Activated T-helper 1 cell treated with anti-CD3 and anti-CD28 coated beads, Interleukin-12 subunit alpha, Interleukin-12 subunit beta, Interleukin-2, Interleukin-4 antibody, amounts not matched to agents 30 ng/mL and 10 ng/mL and 1 ng/mL, durations not matched to agents 14 hours and 24 hours and 36 hours (primary cell): ENCODE measurements at regions not wholly inside any gene's neighbourhood (a gene's known extent, or its start where the extent isn't known, plus 50 kb on each side); places are given as distances from the start of the nearest gene placed in this dataset.

ENCODE experiments used
- DNase-seq: peaks from one replicate; pipeline ENCODE4 v3.0.0; 2021; ENCODE audit warnings: low spot score
- H3K27ac Mint-ChIP-seq: one replicate; pipeline ENCODE4 v1.8.0; 2021; ENCODE audit warnings: mild to moderate bottlenecking, mixed read lengths
- H3K27me3 Mint-ChIP-seq: one replicate; pipeline ENCODE4 v1.8.0; 2022; ENCODE audit warnings: mild to moderate bottlenecking, moderate library complexity, mixed read lengths; ENCODE audit not compliant: insufficient read depth
- H3K36me3 Mint-ChIP-seq: one replicate; pipeline ENCODE4 v1.8.0; 2021; ENCODE audit warnings: low read depth, mixed read lengths
- H3K4me1 Mint-ChIP-seq: one replicate; pipeline ENCODE4 v1.8.0; 2021; ENCODE audit warnings: low read depth, mixed read lengths
- H3K4me3 Mint-ChIP-seq: one replicate; pipeline ENCODE4 v1.8.0; 2021; ENCODE audit warnings: mild to moderate bottlenecking, moderate library complexity, mixed read lengths
- H3K9me3 Mint-ChIP-seq: one replicate; pipeline ENCODE4 v1.8.0; 2021; ENCODE audit warnings: mixed read lengths
- intact Hi-C: fragments of 100-400 bp; cut with micrococcal nuclease; formaldehyde crosslinking; loops from one replicate; pipeline ENCODE4 v1.15.1; 2024

DNA sequence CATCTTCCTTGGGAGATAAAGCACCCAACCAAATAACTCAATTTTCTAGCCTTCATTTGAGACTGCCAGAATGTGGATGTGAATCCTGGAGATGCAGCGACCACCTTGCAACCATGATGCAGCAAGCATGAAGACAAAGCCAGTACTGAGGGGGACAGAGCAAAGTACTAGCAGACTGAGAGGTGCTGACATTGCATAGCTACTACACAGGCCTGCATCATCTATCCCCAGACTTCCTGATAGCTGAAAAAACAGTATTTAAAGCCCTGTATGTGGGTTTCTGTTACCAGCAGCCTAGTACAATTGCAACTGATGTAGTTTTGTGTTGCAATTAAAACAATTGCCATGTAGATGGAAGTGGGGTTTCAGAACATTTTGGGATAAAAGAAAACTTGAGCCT, 146.3 kb upstream of the VEPH1 start:
- no peaks in the 10 kb centered on the region for H3K27me3 Mint-ChIP-seq
- no peak for DNase-seq
- no peak overlapping the region for H3K27ac Mint-ChIP-seq
- H3K9me3 Mint-ChIP-seq, result no peaks in the 10 kb centered on the region
- no peaks in the 10 kb centered on the region for H3K4me1 Mint-ChIP-seq
- H3K4me3 Mint-ChIP-seq, result no peak overlapping the region
- no peaks in the 10 kb centered on the region for H3K36me3 Mint-ChIP-seq
- intact Hi-C loops, result no loop called here

DNA sequence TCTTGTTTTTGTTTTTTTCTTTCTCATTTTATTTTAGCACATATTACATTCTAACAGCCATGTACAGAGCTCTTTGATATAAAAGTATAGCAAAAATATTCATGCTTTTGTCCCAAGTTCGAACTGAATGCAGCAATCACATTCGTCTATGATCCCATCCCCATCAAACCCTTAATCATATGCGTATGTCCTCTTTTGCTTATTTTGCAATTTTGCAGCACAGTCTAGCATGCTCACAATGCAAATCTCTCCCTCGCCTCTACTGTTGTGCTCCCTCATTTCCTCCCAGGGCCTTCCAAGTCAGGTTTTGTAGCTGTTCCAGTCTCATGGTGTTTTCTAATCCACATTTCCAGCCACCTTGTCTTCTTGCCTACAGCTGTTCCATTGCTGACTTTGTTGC, 144.6 kb upstream of the VEPH1 start:
- intact Hi-C loops, result no loop called here
- H3K27me3 Mint-ChIP-seq, result no peaks in the 10 kb centered on the region
- no peak overlapping the region for H3K4me3 Mint-ChIP-seq
- no peak overlapping the region for H3K27ac Mint-ChIP-seq
- H3K9me3 Mint-ChIP-seq, result no peaks in the 10 kb centered on the region
- no peaks in the 10 kb centered on the region for H3K4me1 Mint-ChIP-seq
- DNase-seq, result no peak
- H3K36me3 Mint-ChIP-seq, result no peaks in the 10 kb centered on the region

DNA sequence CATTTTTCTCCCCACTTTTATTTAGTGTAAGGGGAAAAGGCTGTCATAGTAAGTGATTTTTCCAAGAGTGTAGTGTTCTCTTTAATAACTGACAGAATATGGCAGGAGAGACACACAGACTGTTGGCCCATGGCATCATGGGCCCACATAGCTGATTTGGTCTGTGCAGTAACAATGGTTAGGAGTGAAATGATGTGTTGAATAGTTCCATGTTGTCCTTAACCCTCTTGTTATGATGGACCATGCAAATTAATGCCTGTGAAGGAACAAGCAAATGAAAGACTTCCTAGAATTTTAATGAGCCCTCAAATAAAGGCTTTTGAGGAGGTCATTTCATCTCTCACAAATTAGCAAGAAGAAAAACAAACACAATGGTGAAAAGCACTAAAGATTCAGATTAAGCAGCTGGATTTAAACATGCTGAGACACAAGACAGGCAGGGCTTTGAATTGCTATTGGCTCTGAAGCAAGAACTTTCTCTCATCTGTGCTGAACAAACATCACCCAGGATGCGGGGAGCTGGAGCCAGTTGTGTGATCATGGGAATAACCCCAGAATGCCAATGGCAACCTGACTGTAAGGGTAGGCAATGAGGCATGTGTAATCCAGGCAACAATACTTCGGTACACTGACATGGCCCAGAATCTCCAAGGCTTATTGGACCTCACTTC, 136.7 kb upstream of the VEPH1 start:
- intact Hi-C loops, result no loop called here
- Mint-ChIP-seq H3K4me1 (no peaks in the 10 kb centered on the region), H3K4me3 (no peak overlapping the region), H3K36me3 (no peaks in the 10 kb centered on the region), H3K27me3 (peaks cover 2% of the 10 kb centered on the region), H3K27ac (no peak overlapping the region), H3K9me3 (no peaks in the 10 kb centered on the region)
- DNase-seq, result no peak

DNA sequence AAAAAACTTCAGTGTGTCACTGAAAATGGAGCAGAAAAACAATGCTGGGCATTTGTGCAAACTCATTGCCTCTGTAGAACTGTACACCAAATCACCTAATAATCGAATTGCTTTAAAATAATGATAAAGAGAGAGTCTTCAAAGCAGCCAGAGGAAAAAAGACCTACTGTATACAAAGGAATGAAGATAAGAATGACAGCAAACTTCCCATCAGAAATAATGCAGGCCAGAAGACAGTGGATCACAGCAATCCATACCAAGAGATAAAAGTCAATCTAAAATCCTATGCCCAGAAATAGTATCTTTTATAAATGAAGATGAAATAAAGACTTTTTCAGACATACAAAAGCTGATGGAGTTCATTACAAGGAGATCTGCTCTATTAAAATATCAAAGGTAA, 134.7 kb upstream of the VEPH1 start:
- intact Hi-C loops, result no loop called here
- H3K9me3 Mint-ChIP-seq, result no peaks in the 10 kb centered on the region
- no peak overlapping the region for H3K4me3 Mint-ChIP-seq
- no peaks in the 10 kb centered on the region for H3K36me3 Mint-ChIP-seq
- peaks cover 2% of the 10 kb centered on the region for H3K27me3 Mint-ChIP-seq
- no peaks in the 10 kb centered on the region for H3K4me1 Mint-ChIP-seq
- no peak overlapping the region for H3K27ac Mint-ChIP-seq
- no peak for DNase-seq

DNA sequence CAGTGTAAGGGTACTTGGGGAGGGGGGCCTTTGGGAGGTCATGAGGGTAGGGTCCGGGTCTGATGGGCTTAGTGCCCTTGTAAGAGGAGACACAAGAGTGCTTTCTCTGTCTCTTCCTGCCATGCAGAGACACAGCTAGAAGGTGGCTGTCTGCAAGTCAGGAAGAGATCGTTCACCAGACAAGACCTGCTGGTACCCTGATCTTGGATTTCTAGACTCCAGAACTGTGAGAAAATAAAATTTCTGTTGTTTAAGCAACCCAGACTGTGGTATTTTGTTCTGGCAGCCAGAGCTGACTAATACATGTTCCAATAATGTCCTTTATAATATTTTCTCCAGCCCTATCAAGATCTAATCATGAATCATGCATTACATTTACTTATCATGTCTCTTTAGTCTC, 130.0 kb upstream of the VEPH1 start:
- Mint-ChIP-seq H3K4me1 (no peaks in the 10 kb centered on the region), H3K9me3 (no peaks in the 10 kb centered on the region), H3K36me3 (no peaks in the 10 kb centered on the region), H3K4me3 (no peak overlapping the region), H3K27me3 (peaks cover 5% of the 10 kb centered on the region), H3K27ac (no peak overlapping the region)
- DNase-seq, result no peak
- intact Hi-C loops, result no loop called here

DNA sequence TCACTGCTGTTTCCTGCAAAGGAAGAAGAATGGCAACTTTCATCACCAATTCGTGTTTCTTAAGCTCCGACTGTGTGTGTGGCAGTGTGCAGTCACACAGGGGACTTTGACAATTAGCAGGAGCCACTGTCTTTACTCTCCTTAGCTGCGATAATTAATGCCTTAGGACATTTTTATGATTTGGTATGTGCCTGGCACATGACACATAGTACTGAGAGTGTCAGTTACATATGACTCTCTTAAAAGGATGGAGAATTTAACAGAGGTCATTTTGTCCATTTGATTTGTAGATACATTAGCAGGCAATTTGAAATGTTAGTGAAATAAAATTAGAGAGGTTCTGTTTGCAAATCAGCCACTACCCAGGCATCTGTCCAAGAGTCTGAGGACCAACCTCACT, 128.9 kb upstream of the VEPH1 start:
- H3K4me1 Mint-ChIP-seq, result no peaks in the 10 kb centered on the region
- no peaks in the 10 kb centered on the region for H3K9me3 Mint-ChIP-seq
- H3K36me3 Mint-ChIP-seq, result no peaks in the 10 kb centered on the region
- peaks cover 5% of the 10 kb centered on the region for H3K27me3 Mint-ChIP-seq
- H3K4me3 Mint-ChIP-seq, result no peak overlapping the region
- no peak for DNase-seq
- intact Hi-C loops, result no loop called here
- no peak overlapping the region for H3K27ac Mint-ChIP-seq

DNA sequence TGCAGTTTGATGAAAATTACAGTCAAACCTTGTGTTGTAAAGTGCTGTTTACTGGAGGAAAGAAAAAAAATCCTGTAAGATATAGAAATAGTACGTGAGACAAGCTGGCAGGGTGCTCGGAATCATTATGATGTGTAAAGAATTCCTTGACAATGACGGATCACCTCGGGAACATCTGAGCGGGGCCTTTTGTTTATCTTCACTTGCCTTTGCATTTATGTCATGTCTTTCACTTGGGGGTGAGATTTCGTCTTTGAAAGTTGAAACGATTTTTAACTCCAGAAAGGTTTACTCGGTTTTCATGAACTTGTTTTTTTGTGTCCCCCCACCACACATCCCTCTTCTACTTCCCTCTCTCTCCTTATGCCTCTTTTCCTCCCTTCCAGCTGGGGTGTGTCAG, 128.3 kb upstream of the VEPH1 start:
- no peaks in the 10 kb centered on the region for H3K4me1 Mint-ChIP-seq
- no peaks in the 10 kb centered on the region for H3K9me3 Mint-ChIP-seq

DNA sequence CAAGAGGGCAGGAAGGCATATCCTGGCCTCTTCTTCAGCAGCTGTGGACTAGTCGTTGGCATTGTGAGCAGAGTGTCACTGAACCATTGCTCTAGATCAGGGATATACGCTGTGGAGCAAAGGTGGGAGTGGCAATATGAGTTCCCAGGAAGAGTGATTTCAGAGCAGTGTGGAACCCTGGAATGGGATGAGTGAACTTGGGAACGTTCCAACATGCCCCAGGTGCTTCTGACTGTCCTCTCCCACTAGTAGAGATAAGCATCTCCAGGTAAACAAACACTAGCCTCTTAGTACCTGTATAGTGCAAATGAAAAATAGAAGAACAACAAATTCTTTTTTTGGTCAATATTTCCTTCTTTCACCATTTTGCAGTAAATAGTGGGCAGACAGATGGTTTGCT, 123.6 kb upstream of the VEPH1 start:
- Mint-ChIP-seq H3K4me3 (no peak overlapping the region), H3K27me3 (peaks cover 12% of the 10 kb centered on the region), H3K36me3 (no peaks in the 10 kb centered on the region), H3K9me3 (no peaks in the 10 kb centered on the region), H3K4me1 (no peaks in the 10 kb centered on the region), H3K27ac (no peak overlapping the region)
- DNase-seq, result no peak
- intact Hi-C loops, result no loop called here

More for the DNA sequence above, 128.3 kb upstream of the VEPH1 start:
- Mint-ChIP-seq H3K27ac (no peak overlapping the region), H3K4me3 (no peak overlapping the region), H3K36me3 (no peaks in the 10 kb centered on the region), H3K27me3 (peaks cover 2% of the 10 kb centered on the region)
- DNase-seq, result no peak
- intact Hi-C loops, result no loop called here

DNA sequence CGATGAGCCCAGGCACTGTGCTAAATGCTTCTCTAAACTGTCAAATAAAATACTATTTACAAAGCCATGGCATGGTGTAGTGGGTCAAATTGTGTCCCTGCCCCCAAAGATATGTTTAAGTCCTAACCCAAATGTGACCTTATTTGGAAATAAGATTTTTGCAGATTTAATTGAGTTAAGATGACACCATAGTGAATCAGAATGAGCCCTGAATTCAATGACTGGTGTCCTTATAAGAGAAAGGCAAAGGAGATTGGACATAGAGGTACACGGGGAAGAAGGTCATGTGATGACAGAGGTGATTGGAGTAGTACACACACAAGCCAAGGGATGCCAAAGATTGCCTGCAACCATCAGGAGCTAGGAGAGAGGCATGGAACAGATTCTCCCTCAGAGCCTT, 121.6 kb upstream of the VEPH1 start:
- DNase-seq, result no peak
- Mint-ChIP-seq H3K4me3 (no peak overlapping the region), H3K9me3 (no peaks in the 10 kb centered on the region), H3K4me1 (no peaks in the 10 kb centered on the region), H3K36me3 (no peaks in the 10 kb centered on the region), H3K27ac (no peak overlapping the region), H3K27me3 (peaks cover 15% of the 10 kb centered on the region)
- intact Hi-C loops, result no loop called here

DNA sequence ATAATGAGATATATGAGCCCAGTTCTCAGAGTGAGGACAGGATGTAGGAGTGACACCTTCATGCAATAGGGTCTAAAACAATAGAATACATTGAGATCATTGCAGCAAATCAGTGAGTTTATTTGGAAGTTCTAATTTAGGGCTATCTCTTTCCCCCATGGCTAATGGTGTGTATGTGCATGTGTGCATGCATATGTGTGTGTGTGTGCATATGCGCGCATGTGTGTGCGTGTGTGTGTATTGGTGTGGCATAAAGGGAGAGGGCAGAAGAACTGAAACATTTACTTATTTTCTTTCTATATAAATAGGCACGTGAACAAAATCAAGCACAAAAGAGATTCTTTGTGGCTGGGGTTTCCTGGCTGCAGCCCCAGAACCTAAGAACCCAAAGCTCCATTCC, 115.7 kb upstream of the VEPH1 start:
- H3K4me3 Mint-ChIP-seq, result no peak overlapping the region
- peaks cover 8% of the 10 kb centered on the region for H3K4me1 Mint-ChIP-seq
- intact Hi-C loops, result loop anchor here (1.0 to 10.0 kb wide), 6 partner anchors 478 to 1026 kb away; partner anchors contain the start of genes GFM1 and RSRC1
- no peak overlapping the region for H3K27ac Mint-ChIP-seq
- H3K27me3 Mint-ChIP-seq, result peaks cover 18% of the 10 kb centered on the region
- DNase-seq, result no peak
- no peaks in the 10 kb centered on the region for H3K9me3 Mint-ChIP-seq
- H3K36me3 Mint-ChIP-seq, result no peaks in the 10 kb centered on the region

DNA sequence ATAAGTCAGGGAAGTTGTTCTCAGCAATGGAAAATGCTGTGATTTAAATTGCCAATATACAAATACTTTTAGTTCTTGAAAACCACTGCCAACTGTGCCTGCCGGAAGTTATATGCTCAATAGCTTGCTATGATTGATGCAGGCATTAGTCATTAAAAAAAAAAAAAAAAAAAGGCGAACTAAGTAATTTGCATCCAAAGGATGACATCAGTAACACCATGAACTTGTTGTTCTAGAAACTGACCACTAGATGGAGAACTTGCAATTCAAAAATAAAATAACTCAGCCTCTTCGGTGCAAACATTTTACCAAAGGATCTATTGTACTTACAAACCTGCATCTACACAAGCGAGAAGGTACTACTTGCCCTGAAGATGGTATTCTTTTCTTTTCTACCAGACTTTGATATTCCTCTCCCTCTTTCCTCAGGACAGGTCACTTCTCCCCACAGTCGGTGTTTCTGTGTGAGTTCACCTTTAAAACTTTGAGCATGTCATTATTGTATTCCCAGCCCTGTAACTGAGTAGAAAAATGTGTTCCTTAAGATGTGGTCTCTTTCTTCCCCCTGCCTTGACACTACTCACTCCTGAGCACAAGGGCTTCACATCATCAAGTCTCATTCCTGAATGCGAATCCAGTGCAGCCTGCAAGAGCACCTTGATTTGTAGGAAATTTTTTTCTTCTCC, 115.0 kb upstream of the VEPH1 start:
- no peaks in the 10 kb centered on the region for H3K9me3 Mint-ChIP-seq
- H3K27me3 Mint-ChIP-seq, result peaks cover 15% of the 10 kb centered on the region
- intact Hi-C loops, result loop anchor here (1.0 to 10.0 kb wide), 6 partner anchors 479 to 1027 kb away; partner anchors contain the start of genes GFM1 and RSRC1
- H3K27ac Mint-ChIP-seq, result no peak overlapping the region
- no peak overlapping the region for H3K4me3 Mint-ChIP-seq
- no peak for DNase-seq
- H3K36me3 Mint-ChIP-seq, result no peaks in the 10 kb centered on the region
- H3K4me1 Mint-ChIP-seq, result peaks cover 8% of the 10 kb centered on the region

DNA sequence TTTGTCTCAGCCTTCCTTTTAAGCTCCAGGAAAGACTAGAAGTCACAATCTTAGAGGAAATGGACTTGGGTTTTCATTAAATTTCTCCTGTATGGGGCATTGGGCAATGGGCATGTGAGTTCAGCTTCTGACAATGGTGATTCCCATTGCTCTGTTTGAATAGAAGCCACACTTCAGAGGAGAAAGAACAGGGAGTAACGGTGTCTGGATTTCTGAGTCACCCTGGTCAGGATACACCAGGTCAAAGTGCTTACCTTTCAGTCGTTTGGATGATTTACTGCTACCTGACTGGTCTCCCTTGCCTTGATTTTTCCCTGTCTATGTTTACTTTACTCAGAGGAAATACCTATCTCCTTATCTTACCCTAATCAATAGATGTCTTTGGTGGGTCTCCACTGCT, 111.7 kb upstream of the VEPH1 start:
- Mint-ChIP-seq H3K36me3 (no peaks in the 10 kb centered on the region), H3K4me3 (no peak overlapping the region), H3K27me3 (peaks cover 8% of the 10 kb centered on the region), H3K4me1 (peaks cover 8% of the 10 kb centered on the region), H3K27ac (no peak overlapping the region), H3K9me3 (no peaks in the 10 kb centered on the region)
- DNase-seq, result no peak
- intact Hi-C loops, result loop anchor here (5.0 to 10.0 kb wide), 4 partner anchors 482 to 1030 kb away; partner anchors contain the start of genes GFM1 and RSRC1

DNA sequence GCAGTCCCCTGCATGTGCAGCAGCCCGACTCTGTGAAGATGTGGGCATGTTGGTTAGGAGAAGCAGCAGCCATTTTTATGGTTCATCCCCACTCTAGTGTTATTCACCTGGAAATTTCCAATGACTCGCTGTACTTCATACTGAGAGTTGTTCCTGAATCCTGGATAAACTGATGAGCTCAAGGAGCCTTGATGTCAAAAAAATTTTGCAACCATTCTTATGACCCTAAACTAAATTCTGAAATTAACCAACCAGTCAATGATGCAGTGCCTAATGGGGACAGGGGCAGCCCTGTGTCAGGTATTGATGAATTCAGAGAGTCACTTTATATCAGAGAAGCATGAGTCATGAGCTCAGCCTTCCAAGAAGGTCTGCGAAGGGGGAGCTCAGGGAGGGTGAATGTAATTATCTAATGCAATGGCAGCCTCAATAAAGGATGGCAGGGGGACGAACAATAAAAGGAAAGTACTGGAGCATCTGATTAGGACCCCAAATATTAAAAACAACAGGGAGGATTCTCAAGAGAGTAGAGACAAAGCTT, 108.4 kb upstream of the VEPH1 start:
- Mint-ChIP-seq H3K4me3 (no peak overlapping the region), H3K36me3 (no peaks in the 10 kb centered on the region), H3K27ac (no peak overlapping the region), H3K4me1 (peaks cover 3% of the 10 kb centered on the region), H3K9me3 (no peaks in the 10 kb centered on the region), H3K27me3 (peaks cover 3% of the 10 kb centered on the region)
- intact Hi-C loops, result loop anchor here (10.0 kb wide), 1 partner anchor 1033 kb away; the partner anchor contains the start of gene GFM1
- no peak for DNase-seq
